Mucosa of rectum (tissue), 2 donors: ENCODE measurements at regions not wholly inside any gene's neighbourhood (a gene's known extent, or its start where the extent isn't known, plus 50 kb on each side); places are given as distances from the start of the nearest gene placed in this dataset.

Experiments used
- H3K27ac ChIP-seq, 2 donors: one replicate each; pipeline ENCODE4 v1.7.0; 2013; ENCODE audit warnings: inconsistent platforms in 2 of 2, low read depth in 2 of 2, low read length in 2 of 2
- H3K27me3 ChIP-seq, 2 donors: one replicate each; pipeline ENCODE4 v1.7.0; 2013; ENCODE audit warnings: low read length in 2 of 2; ENCODE audit not compliant: control insufficient read depth in 2 of 2, insufficient read depth in 2 of 2
- H3K36me3 ChIP-seq, 2 donors: one replicate each; pipeline ENCODE4 v1.7.0; 2013; ENCODE audit warnings: low read length in 2 of 2; ENCODE audit not compliant: control insufficient read depth in 2 of 2, insufficient read depth in 2 of 2
- H3K4me1 ChIP-seq, 2 donors: one replicate each; pipeline ENCODE4 v1.7.0; 2013; ENCODE audit warnings: low read length in 2 of 2, mild to moderate bottlenecking in 1 of 2; ENCODE audit not compliant: control insufficient read depth in 2 of 2, insufficient read depth in 2 of 2
- H3K4me3 ChIP-seq, 2 donors: one replicate each; pipeline ENCODE4 v1.7.0; 2013; ENCODE audit warnings: low read length in 2 of 2
- H3K9ac ChIP-seq, 2 donors: one replicate each; pipeline ENCODE4 v1.7.0; 2013; ENCODE audit warnings: low read length in 2 of 2, low read depth in 1 of 2, mild to moderate bottlenecking in 1 of 2
- H3K9me3 ChIP-seq, 2 donors: one replicate each; pipeline ENCODE4 v1.7.0; 2013; ENCODE audit warnings: low read length in 2 of 2; ENCODE audit not compliant: control insufficient read depth in 2 of 2
- donor health status: healthy.
- donor health status: Normal muscosa, but diverticular disease.

GRCh38 chr1:238115852-238116251, 225.1 kb upstream of the ZP4 start:
- Histone ChIP-seq H3K27ac (no peak overlapping the region), H3K9ac (no peak overlapping the region), H3K9me3 (no peaks in the 10 kb centered on the region), H3K4me1 (no peaks in the 10 kb centered on the region), H3K36me3 (no peaks in the 10 kb centered on the region), H3K27me3 (no peaks in the 10 kb centered on the region), H3K4me3 (no peak overlapping the region)

- Histone ChIP-seq H3K27ac (no peak overlapping the region), H3K27me3 (no peaks in the 10 kb centered on the region), H3K9ac (no peak overlapping the region), H3K4me1 (no peaks in the 10 kb centered on the region), H3K36me3 (no peaks in the 10 kb centered on the region), H3K9me3 (no peaks in the 10 kb centered on the region), H3K4me3 (no peak overlapping the region)
These were observed 222.4 kb upstream of the ZP4 start for GRCh38 chr1:238112952-238113621.

- no peaks in the 10 kb centered on the region for H3K36me3 ChIP-seq
- no peak overlapping the region for H3K27ac ChIP-seq
- no peaks in the 10 kb centered on the region for H3K9me3 ChIP-seq
- no peak overlapping the region for H3K9ac ChIP-seq
- no peaks in the 10 kb centered on the region for H3K4me1 ChIP-seq
- H3K27me3 ChIP-seq: no peaks in the 10 kb centered on the region
- H3K4me3 ChIP-seq: no peak overlapping the region
These were observed 220.8 kb upstream of the ZP4 start for GRCh38 chr1:238111516-238111915.

- H3K27ac ChIP-seq: no peak overlapping the region
- H3K27me3 ChIP-seq: no peaks in the 10 kb centered on the region
- H3K9me3 ChIP-seq: no peaks in the 10 kb centered on the region
- H3K9ac ChIP-seq: no peak overlapping the region
- H3K36me3 ChIP-seq: no peaks in the 10 kb centered on the region
- no peaks in the 10 kb centered on the region for H3K4me1 ChIP-seq
- no peak overlapping the region for H3K4me3 ChIP-seq
These were observed 220.4 kb upstream of the ZP4 start for GRCh38 chr1:238111081-238111480.

GRCh38 chr1:238108417-238108816, 217.7 kb upstream of the ZP4 start:
- Histone ChIP-seq H3K4me3 (no peak overlapping the region), H3K9ac (no peak overlapping the region), H3K27me3 (no peaks in the 10 kb centered on the region), H3K4me1 (no peaks in the 10 kb centered on the region), H3K9me3 (peaks cover 0 to 3% of the 10 kb centered on the region in 2 donors), H3K36me3 (no peaks in the 10 kb centered on the region), H3K27ac (no peak overlapping the region)

- H3K27ac ChIP-seq: no peak overlapping the region
- no peaks in the 10 kb centered on the region for H3K27me3 ChIP-seq
- H3K9me3 ChIP-seq: peaks cover 0 to 3% of the 10 kb centered on the region in 2 donors
- H3K4me3 ChIP-seq: no peak overlapping the region
- no peaks in the 10 kb centered on the region for H3K36me3 ChIP-seq
- H3K4me1 ChIP-seq: no peaks in the 10 kb centered on the region
- no peak overlapping the region for H3K9ac ChIP-seq
These were observed 216.6 kb upstream of the ZP4 start for GRCh38 chr1:238107322-238107721.

- Histone ChIP-seq H3K4me3 (no peak overlapping the region), H3K36me3 (no peaks in the 10 kb centered on the region), H3K9me3 (peaks cover 0 to 3% of the 10 kb centered on the region in 2 donors), H3K27me3 (no peaks in the 10 kb centered on the region), H3K9ac (no peak overlapping the region), H3K4me1 (no peaks in the 10 kb centered on the region), H3K27ac (no peak overlapping the region)
These were observed 214.0 kb upstream of the ZP4 start for GRCh38 chr1:238104752-238105151.

GRCh38 chr1:238101923-238102322, 211.2 kb upstream of the ZP4 start:
- Histone ChIP-seq H3K27me3 (no peaks in the 10 kb centered on the region), H3K9ac (no peak overlapping the region), H3K36me3 (no peaks in the 10 kb centered on the region), H3K9me3 (peaks cover 0 to 3% of the 10 kb centered on the region in 2 donors), H3K27ac (no peak overlapping the region), H3K4me3 (no peak overlapping the region), H3K4me1 (no peaks in the 10 kb centered on the region)

- Histone ChIP-seq H3K4me1 (no peaks in the 10 kb centered on the region), H3K4me3 (no peak overlapping the region), H3K27me3 (no peaks in the 10 kb centered on the region), H3K9ac (no peak overlapping the region), H3K36me3 (no peaks in the 10 kb centered on the region), H3K27ac (no peak overlapping the region), H3K9me3 (peaks cover 0 to 3% of the 10 kb centered on the region in 2 donors)
These were observed 209.1 kb upstream of the ZP4 start for GRCh38 chr1:238099871-238100270.

- Histone ChIP-seq H3K36me3 (no peaks in the 10 kb centered on the region), H3K9ac (no peak overlapping the region), H3K9me3 (no peaks in the 10 kb centered on the region), H3K27ac (no peak overlapping the region), H3K4me1 (no peaks in the 10 kb centered on the region), H3K27me3 (no peaks in the 10 kb centered on the region), H3K4me3 (no peak overlapping the region)
These were observed 198.9 kb upstream of the ZP4 start for GRCh38 chr1:238089615-238090014.
